Natural killer cell (primary cell): ENCODE measurements at regions not wholly inside any gene's neighbourhood (a gene's known extent, or its start where the extent isn't known, plus 50 kb on each side); places are given as distances from the start of the nearest gene placed in this dataset.
A peak's percentile ranks its signal among the peaks of the same experiment; 100 is the strongest.

Experiments
- ATAC-seq, 3 donors: fragments of 150-1000 bp in 2 of 3; fragments of 200-7000 bp in 1 of 3; cut with Tn5 transposase; 1 replicate in 1 of 3; 2 replicates in 2 of 3; pipeline ENCODE4 v1.10.0; 2021; ENCODE audit warnings: mild to moderate bottlenecking in 2 of 3, moderate library complexity in 2 of 3
- DNase-seq, 2 donors: peaks; one replicate each; pipeline versions ENCODE4 v3.0.0 to v3.0.0-alpha.2; 2013 to 2021; ENCODE audit warnings: mixed read lengths in 1 of 2
- H3K27ac ChIP-seq: one replicate; pipeline ENCODE4 v1.5.1; 2013; ENCODE audit warnings: mild to moderate bottlenecking, low read length
- H3K27me3 ChIP-seq: one replicate; pipeline ENCODE4 v1.6.1; 2013; ENCODE audit warnings: low read length; ENCODE audit not compliant: control insufficient read depth, insufficient read depth
- H3K36me3 ChIP-seq: one replicate; pipeline ENCODE4 v1.6.1; 2013; ENCODE audit warnings: low read length; ENCODE audit not compliant: control insufficient read depth, insufficient read depth
- H3K4me1 ChIP-seq: one replicate; pipeline ENCODE4 v1.6.1; 2013; ENCODE audit warnings: low read length; ENCODE audit not compliant: control insufficient read depth, insufficient read depth
- H3K4me3 ChIP-seq: one replicate; pipeline ENCODE4 v1.5.1; 2013; ENCODE audit warnings: low read length
- H3K9me3 ChIP-seq: one replicate; pipeline ENCODE4 v1.6.1; 2013; ENCODE audit warnings: low read length; ENCODE audit not compliant: control insufficient read depth, insufficient read depth
- H3K27ac Mint-ChIP-seq, 2 donors: one replicate each; pipeline ENCODE4 v1.8.0; 2022; ENCODE audit warnings: mild to moderate bottlenecking in 2 of 2, mixed read lengths in 2 of 2, moderate library complexity in 1 of 2
- H3K27me3 Mint-ChIP-seq, 2 donors: one replicate each; pipeline ENCODE4 v1.8.0; 2022; ENCODE audit warnings: low read depth in 2 of 2, mixed read lengths in 2 of 2
- H3K36me3 Mint-ChIP-seq: one replicate; pipeline ENCODE4 v1.8.0; 2022; ENCODE audit warnings: mixed read lengths
- H3K4me1 Mint-ChIP-seq, 2 donors: one replicate each; pipeline ENCODE4 v1.8.0; 2022; ENCODE audit warnings: mixed read lengths in 2 of 2
- H3K4me3 Mint-ChIP-seq: one replicate; pipeline ENCODE4 v1.8.0; 2022; ENCODE audit warnings: mild to moderate bottlenecking, moderate library complexity, mixed read lengths
- H3K9me3 Mint-ChIP-seq, 2 donors: one replicate each; pipeline ENCODE4 v1.8.0; 2022; ENCODE audit warnings: mixed read lengths in 2 of 2
- WGBS: methylation state at CpG from one replicate; pipeline ENCODE4 v1.1.7; 2013; ENCODE audit warnings: missing lambda C conversion rate; ENCODE audit not compliant: insufficient coverage; 5-methylcytosine and 5-hydroxymethylcytosine counted together
- intact Hi-C: fragments of 100-400 bp; cut with micrococcal nuclease; formaldehyde crosslinking; loops from one replicate; pipeline ENCODE4 v1.14.2; 2022
- TF ChIP-seq, protein P1 (sequence below): fragments of 200-600 bp; IDR thresholded peaks from one replicate; pipeline ENCODE4 v1.8.0; 2022; ENCODE audit warnings: antibody characterized with exemption

GRCh38 chr18:77600674-77601073, 351.0 kb downstream of the GALR1 start:
- Mint-ChIP-seq H3K27me3 (peaks cover 5 to 20% of the 10 kb centered on the region in 2 donors), H3K27ac (no peak overlapping the region), H3K4me1 (no peaks in the 10 kb centered on the region), H3K9me3 (no peaks in the 10 kb centered on the region), H3K36me3 (no peaks in the 10 kb centered on the region), H3K4me3 (no peak overlapping the region)
- WGBS = 92% methylated on average over 2 of the region's 2 CpGs
- Histone ChIP-seq H3K36me3 (no peaks in the 10 kb centered on the region), H3K27ac (no peak overlapping the region), H3K27me3 (no peaks in the 10 kb centered on the region), H3K4me1 (no peaks in the 10 kb centered on the region), H3K9me3 (no peaks in the 10 kb centered on the region), H3K4me3 (no peak overlapping the region)
- DNase-seq (no peak), ATAC-seq (no peak)
- intact Hi-C loops = no loop called here
- TF ChIP-seq, protein P1, sequence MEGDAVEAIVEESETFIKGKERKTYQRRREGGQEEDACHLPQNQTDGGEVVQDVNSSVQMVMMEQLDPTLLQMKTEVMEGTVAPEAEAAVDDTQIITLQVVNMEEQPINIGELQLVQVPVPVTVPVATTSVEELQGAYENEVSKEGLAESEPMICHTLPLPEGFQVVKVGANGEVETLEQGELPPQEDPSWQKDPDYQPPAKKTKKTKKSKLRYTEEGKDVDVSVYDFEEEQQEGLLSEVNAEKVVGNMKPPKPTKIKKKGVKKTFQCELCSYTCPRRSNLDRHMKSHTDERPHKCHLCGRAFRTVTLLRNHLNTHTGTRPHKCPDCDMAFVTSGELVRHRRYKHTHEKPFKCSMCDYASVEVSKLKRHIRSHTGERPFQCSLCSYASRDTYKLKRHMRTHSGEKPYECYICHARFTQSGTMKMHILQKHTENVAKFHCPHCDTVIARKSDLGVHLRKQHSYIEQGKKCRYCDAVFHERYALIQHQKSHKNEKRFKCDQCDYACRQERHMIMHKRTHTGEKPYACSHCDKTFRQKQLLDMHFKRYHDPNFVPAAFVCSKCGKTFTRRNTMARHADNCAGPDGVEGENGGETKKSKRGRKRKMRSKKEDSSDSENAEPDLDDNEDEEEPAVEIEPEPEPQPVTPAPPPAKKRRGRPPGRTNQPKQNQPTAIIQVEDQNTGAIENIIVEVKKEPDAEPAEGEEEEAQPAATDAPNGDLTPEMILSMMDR = no peak

DNA sequence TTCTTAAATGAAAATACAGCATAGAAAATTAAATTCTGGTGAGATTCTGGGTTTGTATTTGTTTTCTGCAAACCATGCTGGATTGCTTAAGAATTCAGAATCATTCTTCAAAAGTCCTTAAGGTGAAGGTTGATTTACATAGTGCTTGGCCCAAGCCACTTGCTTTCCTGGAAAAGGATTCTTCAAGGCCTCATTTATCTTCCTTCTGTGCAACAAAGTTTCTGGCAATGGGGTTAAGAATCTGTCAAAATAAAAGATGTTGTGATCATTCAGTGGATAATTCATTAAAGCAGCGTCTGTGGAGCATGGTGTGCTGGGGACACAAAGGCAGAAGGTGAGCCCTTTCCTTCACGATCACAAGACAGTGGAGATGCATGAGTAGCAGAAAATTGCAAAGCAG, 351.9 kb downstream of the GALR1 start:
- no peak overlapping the region for H3K27ac Mint-ChIP-seq
- Histone ChIP-seq H3K4me3 (no peak overlapping the region), H3K9me3 (no peaks in the 10 kb centered on the region), H3K36me3 (no peaks in the 10 kb centered on the region), H3K27ac (no peak overlapping the region), H3K4me1 (no peaks in the 10 kb centered on the region), H3K27me3 (no peaks in the 10 kb centered on the region)
- whole genome bisulfite sequencing = 72% methylated on average over 2 of the region's 2 CpGs
- TF ChIP-seq, protein P1 = no peak
- intact Hi-C loops = no loop called here
- no peaks in the 10 kb centered on the region for H3K9me3 Mint-ChIP-seq
- ATAC-seq = no peak
- peaks cover 8 to 14% of the 10 kb centered on the region in 2 donors for H3K27me3 Mint-ChIP-seq
- no peaks in the 10 kb centered on the region for H3K36me3 Mint-ChIP-seq
- H3K4me3 Mint-ChIP-seq = no peak overlapping the region
- no peak for DNase-seq
- peaks cover 0 to 2% of the 10 kb centered on the region in 2 donors for H3K4me1 Mint-ChIP-seq

- peak in 1 of 3 donors; percentile 35 for ATAC-seq
- H3K4me1 Mint-ChIP-seq = peaks cover 0 to 4% of the 10 kb centered on the region in 2 donors
- intact Hi-C loops = no loop called here
- Histone ChIP-seq H3K4me1 (no peaks in the 10 kb centered on the region), H3K27ac (no peak overlapping the region), H3K27me3 (no peaks in the 10 kb centered on the region), H3K4me3 (no peak overlapping the region), H3K9me3 (no peaks in the 10 kb centered on the region), H3K36me3 (no peaks in the 10 kb centered on the region)
- no peak overlapping the region for H3K4me3 Mint-ChIP-seq
- H3K36me3 Mint-ChIP-seq = no peaks in the 10 kb centered on the region
- H3K9me3 Mint-ChIP-seq = no peaks in the 10 kb centered on the region
- WGBS = 92% methylated on average over 22 of the region's 22 CpGs
- no peak overlapping the region for H3K27ac Mint-ChIP-seq
- TF ChIP-seq, protein P1 = no peak
- peaks cover 6 to 7% of the 10 kb centered on the region in 2 donors for H3K27me3 Mint-ChIP-seq
- no peak for DNase-seq
These were observed 357.4 kb downstream of the GALR1 start for GRCh38 chr18:77607087-77607486.

DNA sequence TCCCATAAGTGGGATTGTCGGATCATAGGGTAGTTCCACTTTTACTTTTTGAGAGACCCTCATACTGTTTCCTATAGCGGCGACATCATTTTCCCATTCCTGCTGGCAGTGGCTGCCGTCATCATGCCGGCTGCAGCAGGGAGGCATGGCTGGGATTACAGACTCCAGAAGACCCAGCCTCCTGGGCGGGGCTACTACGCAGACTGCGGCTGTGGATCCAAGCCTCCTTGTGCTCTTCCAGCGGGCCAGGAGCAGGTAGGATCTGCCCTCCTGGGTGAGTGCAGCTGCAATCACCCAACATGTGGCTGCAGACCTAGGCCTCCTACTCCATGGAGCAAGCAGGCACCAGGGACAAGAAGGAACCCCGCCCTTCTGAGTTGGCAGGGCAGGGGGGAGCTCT, 359.2 kb downstream of the GALR1 start:
- Histone ChIP-seq H3K4me3 (no peak overlapping the region), H3K4me1 (no peaks in the 10 kb centered on the region), H3K9me3 (no peaks in the 10 kb centered on the region), H3K27ac (no peak overlapping the region), H3K27me3 (no peaks in the 10 kb centered on the region), H3K36me3 (no peaks in the 10 kb centered on the region)
- Mint-ChIP-seq H3K4me1 (peaks cover 0 to 4% of the 10 kb centered on the region in 2 donors), H3K27me3 (peaks cover 8 to 10% of the 10 kb centered on the region in 2 donors), H3K27ac (no peak overlapping the region), H3K4me3 (no peak overlapping the region), H3K9me3 (no peaks in the 10 kb centered on the region), H3K36me3 (no peaks in the 10 kb centered on the region)
- no peak for DNase-seq
- WGBS = 90% methylated on average over 10 of the region's 10 CpGs
- intact Hi-C loops = no loop called here
- TF ChIP-seq, protein P1 = no peak
- ATAC-seq = no peak
